ENCODE measurements at regions not wholly inside any gene's neighbourhood (a gene's known extent, or its start where the extent isn't known, plus 50 kb on each side); places are given as distances from the start of the nearest gene placed in this dataset.

GRCh38 chr2:145654746-145655145 lies 1134.8 kb upstream of the ZEB2 start:
- TF ChIP-seq CTCF (conservative IDR thresholded peaks at IDR 0.05; ENCODE audit: low read length), result no peak
- DNase-seq (ENCODE audit: low read depth), result no peak

GRCh38 chr2:145654156-145654555 lies 1134.2 kb upstream of the ZEB2 start:
- no peak overlapping the region for H3K4me3 ChIP-seq (ENCODE audit: low read length)
- DNase-seq (ENCODE audit: low read depth), result no peak
- TF ChIP-seq CTCF (conservative IDR thresholded peaks at IDR 0.05; ENCODE audit: low read length), result no peak

More at GRCh38 chr2:145654746-145655145, 1134.8 kb upstream of the ZEB2 start:
- no peak overlapping the region for H3K4me3 ChIP-seq (ENCODE audit: low read length)

- no peak overlapping the region for H3K4me3 ChIP-seq (ENCODE audit: low read length)
- TF ChIP-seq CTCF (conservative IDR thresholded peaks at IDR 0.05; ENCODE audit: low read length), result no peak
- no peak for DNase-seq (ENCODE audit: low read depth)
These were observed 1133.6 kb upstream of the ZEB2 start for GRCh38 chr2:145653553-145653952.

- no peak overlapping the region for H3K4me3 ChIP-seq (ENCODE audit: low read length)
- DNase-seq (ENCODE audit: low read depth), result peak; percentile 93
- TF ChIP-seq CTCF (conservative IDR thresholded peaks at IDR 0.05; ENCODE audit: low read length), result no peak
These were observed 1132.9 kb upstream of the ZEB2 start for GRCh38 chr2:145652571-145653545.

- no peak overlapping the region for H3K4me3 ChIP-seq (ENCODE audit: low read length)
These were observed 1132.1 kb upstream of the ZEB2 start for GRCh38 chr2:145652036-145652435.

GRCh38 chr2:145650226-145650625 lies 1130.3 kb upstream of the ZEB2 start:
- no peak for TF ChIP-seq CTCF (conservative IDR thresholded peaks at IDR 0.05; ENCODE audit: low read length)
- no peak for DNase-seq (ENCODE audit: low read depth)

More at GRCh38 chr2:145652036-145652435, 1132.1 kb upstream of the ZEB2 start:
- no peak for TF ChIP-seq CTCF (conservative IDR thresholded peaks at IDR 0.05; ENCODE audit: low read length)
- DNase-seq (ENCODE audit: low read depth), result no peak

GRCh38 chr2:145649061-145649460 lies 1129.1 kb upstream of the ZEB2 start:
- no peak for DNase-seq (ENCODE audit: low read depth)
- no peak for TF ChIP-seq CTCF (conservative IDR thresholded peaks at IDR 0.05; ENCODE audit: low read length)
- H3K4me3 ChIP-seq (ENCODE audit: low read length), result no peak overlapping the region

More at GRCh38 chr2:145650226-145650625, 1130.3 kb upstream of the ZEB2 start:
- no peak overlapping the region for H3K4me3 ChIP-seq (ENCODE audit: low read length)
